Kidney epithelial cell (primary cell): ENCODE measurements at regions not wholly inside any gene's neighbourhood (a gene's known extent, or its start where the extent isn't known, plus 50 kb on each side); places are given as distances from the start of the nearest gene placed in this dataset.

ENCODE experiments used
- DNase-seq: peaks from one replicate; pipeline ENCODE4 v3.0.0-alpha.2; 2010; ENCODE audit warnings: low read depth
- H3K27me3 ChIP-seq: 2 replicates; pipeline ENCODE4 v1.6.0; 2011; ENCODE audit warnings: low read length; ENCODE audit not compliant: control insufficient read depth, insufficient read depth
- H3K36me3 ChIP-seq: 2 replicates; pipeline ENCODE4 v1.5.1; 2011; ENCODE audit warnings: low read length; ENCODE audit not compliant: control insufficient read depth, insufficient read depth
- H3K4me3 ChIP-seq: 2 replicates; pipeline ENCODE4 v1.5.1; 2011; ENCODE audit warnings: low read depth, mild to moderate bottlenecking, control low read depth, low read length
- TF ChIP-seq, protein P1 (sequence below): IDR thresholded peaks from 2 replicates; pipeline ENCODE4 v1.5.1; 2011; ENCODE audit warnings: mild to moderate bottlenecking, moderate library complexity, low read length, control low read depth, inconsistent platforms; ENCODE audit not compliant: insufficient read depth, poor library complexity, severe bottlenecking

DNA sequence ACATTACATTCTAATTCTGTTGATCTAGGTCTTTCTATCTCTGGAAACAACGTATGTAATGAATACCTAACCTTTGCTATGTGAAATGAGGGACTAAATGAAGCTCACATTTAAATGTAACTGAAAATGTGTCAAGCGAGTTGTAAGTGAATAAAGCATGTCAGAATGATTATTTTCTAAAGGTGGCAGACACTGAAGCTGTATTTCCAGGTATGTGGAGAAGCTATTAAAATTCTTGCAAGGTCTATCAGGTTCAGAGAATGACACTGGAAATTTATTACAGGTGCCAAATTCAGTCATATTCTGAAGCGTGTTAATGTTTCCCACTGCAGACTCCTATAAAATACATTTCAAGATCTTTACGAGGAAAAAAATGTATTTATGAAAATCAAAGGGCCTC, 641.4 kb downstream of the RPS29 start:
- no peaks in the 10 kb centered on the region for H3K36me3 ChIP-seq
- no peak overlapping the region for H3K4me3 ChIP-seq
- no peak for DNase-seq
- no peaks in the 10 kb centered on the region for H3K27me3 ChIP-seq
- TF ChIP-seq, protein P1, sequence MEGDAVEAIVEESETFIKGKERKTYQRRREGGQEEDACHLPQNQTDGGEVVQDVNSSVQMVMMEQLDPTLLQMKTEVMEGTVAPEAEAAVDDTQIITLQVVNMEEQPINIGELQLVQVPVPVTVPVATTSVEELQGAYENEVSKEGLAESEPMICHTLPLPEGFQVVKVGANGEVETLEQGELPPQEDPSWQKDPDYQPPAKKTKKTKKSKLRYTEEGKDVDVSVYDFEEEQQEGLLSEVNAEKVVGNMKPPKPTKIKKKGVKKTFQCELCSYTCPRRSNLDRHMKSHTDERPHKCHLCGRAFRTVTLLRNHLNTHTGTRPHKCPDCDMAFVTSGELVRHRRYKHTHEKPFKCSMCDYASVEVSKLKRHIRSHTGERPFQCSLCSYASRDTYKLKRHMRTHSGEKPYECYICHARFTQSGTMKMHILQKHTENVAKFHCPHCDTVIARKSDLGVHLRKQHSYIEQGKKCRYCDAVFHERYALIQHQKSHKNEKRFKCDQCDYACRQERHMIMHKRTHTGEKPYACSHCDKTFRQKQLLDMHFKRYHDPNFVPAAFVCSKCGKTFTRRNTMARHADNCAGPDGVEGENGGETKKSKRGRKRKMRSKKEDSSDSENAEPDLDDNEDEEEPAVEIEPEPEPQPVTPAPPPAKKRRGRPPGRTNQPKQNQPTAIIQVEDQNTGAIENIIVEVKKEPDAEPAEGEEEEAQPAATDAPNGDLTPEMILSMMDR: no peak

DNA sequence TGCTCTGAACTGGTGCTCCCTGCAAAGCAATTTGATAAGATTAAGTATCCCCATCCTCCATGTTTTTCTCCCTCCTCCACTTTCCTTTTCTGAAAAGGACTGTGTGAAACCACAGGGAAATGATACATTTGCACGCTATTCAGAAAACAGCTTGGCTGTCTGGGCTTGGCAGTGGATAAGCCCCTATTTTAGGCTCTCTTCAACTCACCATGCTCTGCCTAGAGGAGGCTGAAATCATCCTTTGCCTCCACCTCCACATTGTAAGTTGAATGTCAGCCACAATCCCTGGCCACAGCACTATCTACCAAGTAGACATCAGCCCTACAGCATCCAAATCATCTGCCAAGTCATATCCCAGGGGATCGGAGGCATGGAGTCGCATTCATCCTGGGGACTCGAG, 642.3 kb downstream of the RPS29 start:
- no peaks in the 10 kb centered on the region for H3K27me3 ChIP-seq
- TF ChIP-seq, protein P1: no peak
- H3K4me3 ChIP-seq: no peak overlapping the region
- no peaks in the 10 kb centered on the region for H3K36me3 ChIP-seq
- DNase-seq: no peak

DNA sequence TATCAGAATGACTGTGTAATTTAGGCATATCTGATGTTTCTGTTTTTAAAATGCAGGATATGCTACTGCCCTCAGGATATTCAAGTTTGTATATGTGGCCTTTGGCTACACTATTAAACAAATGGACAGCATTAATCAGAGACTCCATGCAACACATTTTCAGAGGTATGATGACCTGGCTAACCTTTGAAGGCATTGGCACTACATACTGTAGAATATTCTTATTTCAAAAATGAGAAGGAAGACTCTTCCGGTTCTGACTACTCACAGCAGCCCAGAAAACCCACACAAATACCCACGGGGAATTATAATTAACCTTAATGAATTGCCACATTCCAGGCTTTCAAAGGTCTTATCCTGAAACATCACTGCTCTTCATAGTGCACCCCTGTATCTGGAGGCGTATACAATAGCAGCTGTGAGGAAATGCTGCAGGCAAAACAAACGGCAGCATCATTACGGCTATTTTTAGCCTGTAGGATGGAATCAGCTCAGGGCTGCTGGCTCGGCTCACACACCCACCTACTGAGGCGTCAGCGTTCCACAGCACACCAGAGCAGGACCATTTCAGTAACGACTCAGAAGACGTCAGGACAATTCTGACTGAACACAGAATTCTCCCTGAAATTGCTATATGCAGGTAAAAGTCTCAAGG, 648.5 kb downstream of the RPS29 start:
- TF ChIP-seq, protein P1: no peak
- H3K27me3 ChIP-seq: no peaks in the 10 kb centered on the region
- DNase-seq: no peak
- H3K4me3 ChIP-seq: no peak overlapping the region
- no peaks in the 10 kb centered on the region for H3K36me3 ChIP-seq

DNA sequence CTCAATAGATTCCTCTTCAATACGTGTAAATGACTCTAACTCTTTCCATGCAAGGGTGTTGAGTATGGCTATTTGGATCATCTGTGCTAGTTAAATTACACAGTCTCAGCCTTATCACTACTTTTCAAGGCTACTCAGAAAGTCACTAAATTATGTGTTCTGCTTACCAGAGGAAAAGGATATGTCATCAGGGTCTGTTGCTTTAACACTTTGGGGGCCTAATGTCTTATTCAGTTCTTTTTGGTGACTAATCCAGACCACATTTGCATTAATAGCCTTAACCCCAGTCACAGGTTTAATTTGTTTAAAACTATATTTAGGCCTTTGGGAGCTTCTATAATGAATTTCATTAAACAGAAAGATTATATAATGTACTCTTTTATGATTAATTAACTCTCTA, 649.3 kb downstream of the RPS29 start:
- Histone ChIP-seq H3K4me3 (no peak overlapping the region), H3K36me3 (no peaks in the 10 kb centered on the region), H3K27me3 (no peaks in the 10 kb centered on the region)
- no peak for DNase-seq
- TF ChIP-seq, protein P1: no peak

DNA sequence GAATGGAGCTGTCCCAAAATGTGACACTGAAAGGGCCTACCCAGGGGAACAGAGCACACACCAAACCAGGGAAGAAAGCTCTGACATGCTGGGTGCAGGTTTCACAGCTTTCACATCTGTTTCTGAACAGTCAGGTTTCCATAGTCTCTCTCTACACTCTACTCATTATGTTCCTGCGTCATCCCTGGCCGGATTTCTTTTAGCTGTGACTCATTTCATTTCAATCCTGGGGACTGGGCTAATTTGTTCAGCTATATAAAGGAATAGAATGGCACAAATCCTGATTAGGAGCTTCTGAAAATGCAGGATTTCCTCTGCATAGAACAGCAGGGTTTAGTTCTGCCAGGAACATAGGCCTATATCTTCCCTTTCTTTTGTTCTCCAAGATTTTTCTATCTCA, 649.8 kb downstream of the RPS29 start:
- no peak for DNase-seq
- no peak overlapping the region for H3K4me3 ChIP-seq

DNA sequence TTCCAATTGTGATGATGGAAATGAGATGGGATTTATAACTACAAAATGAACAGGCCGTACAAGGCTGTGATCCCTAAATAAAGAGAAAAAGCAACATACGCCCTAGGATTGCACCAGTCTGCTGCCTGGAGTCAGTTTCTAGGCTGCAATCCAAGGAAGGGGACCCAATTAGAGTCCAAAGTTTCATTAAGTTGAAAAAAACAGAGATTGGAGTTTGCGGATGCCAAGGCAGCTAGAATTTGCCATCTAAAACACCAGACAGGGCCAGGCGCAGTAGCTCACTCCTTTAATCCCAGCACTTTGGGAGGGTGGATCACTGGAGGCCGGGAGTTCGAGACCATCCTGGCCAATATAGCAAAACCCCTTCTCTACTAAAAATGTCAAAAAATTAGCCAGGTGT, 661.0 kb downstream of the RPS29 start:
- H3K27me3 ChIP-seq: no peaks in the 10 kb centered on the region
- TF ChIP-seq, protein P1: no peak
- no peak for DNase-seq
- no peaks in the 10 kb centered on the region for H3K36me3 ChIP-seq
- H3K4me3 ChIP-seq: no peak overlapping the region

More for the DNA sequence above, 649.8 kb downstream of the RPS29 start:
- TF ChIP-seq, protein P1: no peak
- H3K27me3 ChIP-seq: no peaks in the 10 kb centered on the region
- no peaks in the 10 kb centered on the region for H3K36me3 ChIP-seq
